ENCODE measurements at regions not wholly inside any gene's neighbourhood (a gene's known extent, or its start where the extent isn't known, plus 50 kb on each side); places are given as distances from the start of the nearest gene placed in this dataset.

GRCh38 chr6:150315626-150316025 lies 53.2 kb upstream of the IYD start:
- Histone ChIP-seq H3K27ac (ENCODE audit: low read depth, low read length) (no peak overlapping the region), H3K4me1 (ENCODE audit: insufficient read depth, low read length) (peaks cover 16% of the 10 kb centered on the region), H3K36me3 (ENCODE audit: insufficient read depth, low read length) (no peaks in the 10 kb centered on the region), H3K4me3 (ENCODE audit: low read length) (no peak overlapping the region), H3K27me3 (ENCODE audit: insufficient read depth, low read length, poor library complexity, severe bottlenecking) (no peaks in the 10 kb centered on the region), H3K9me3 (ENCODE audit: low read length) (no peaks in the 10 kb centered on the region)
- H3K4me1 Mint-ChIP-seq = peaks cover 30 to 38% (median 32%) of the 10 kb centered on the region in 3 donors
- no peaks in the 10 kb centered on the region for H3K9me3 Mint-ChIP-seq
- CTCF ChIA-PET = no interaction called here
- H3K27ac Mint-ChIP-seq = no peak overlapping the region
- no peaks in the 10 kb centered on the region for H3K27me3 Mint-ChIP-seq
- POLR2A ChIA-PET = no interaction called here
- H3K4me3 Mint-ChIP-seq = no peak overlapping the region
- H3K36me3 Mint-ChIP-seq = no peaks in the 10 kb centered on the region
- no peak for DNase-seq

- H3K27ac Mint-ChIP-seq = peak overlapping the region in 1 of 8 donors; percentile 33
- no peaks in the 10 kb centered on the region for H3K27me3 Mint-ChIP-seq
- no peak overlapping the region for H3K4me3 ChIP-seq (ENCODE audit: low read length)
- no peak for DNase-seq
- peaks cover 10% of the 10 kb centered on the region for H3K4me1 ChIP-seq (ENCODE audit: insufficient read depth, low read length)
- H3K27ac ChIP-seq (ENCODE audit: low read depth, low read length) = no peak overlapping the region
- POLR2A ChIA-PET = no interaction called here
- CTCF ChIA-PET = no interaction called here
- no peaks in the 10 kb centered on the region for H3K36me3 ChIP-seq (ENCODE audit: insufficient read depth, low read length)
- peaks cover 0 to 5% (median 0%) of the 10 kb centered on the region in 3 donors for H3K36me3 Mint-ChIP-seq
- peaks cover 18 to 25% (median 19%) of the 10 kb centered on the region in 3 donors for H3K4me1 Mint-ChIP-seq
- H3K9me3 Mint-ChIP-seq = no peaks in the 10 kb centered on the region
- H3K9me3 ChIP-seq (ENCODE audit: low read length) = no peaks in the 10 kb centered on the region
- no peaks in the 10 kb centered on the region for H3K27me3 ChIP-seq (ENCODE audit: insufficient read depth, low read length, poor library complexity, severe bottlenecking)
- no peak overlapping the region for H3K4me3 Mint-ChIP-seq
Observed at GRCh38 chr6:150316936-150317335, 51.9 kb upstream of the IYD start.
